Fibroblast of gingiva (primary cell): ENCODE measurements at regions not wholly inside any gene's neighbourhood (a gene's known extent, or its start where the extent isn't known, plus 50 kb on each side); places are given as distances from the start of the nearest gene placed in this dataset.
"Not testable (repeated sequence)": the region's sequence is repeated elsewhere in the genome, so short reads cannot be mapped to it uniquely, and the experiment has no call there.

Experiments used
- DNase-seq: peaks from one replicate; pipeline ENCODE4 v3.0.0-alpha.2; 2011; ENCODE audit warnings: low read depth

DNA sequence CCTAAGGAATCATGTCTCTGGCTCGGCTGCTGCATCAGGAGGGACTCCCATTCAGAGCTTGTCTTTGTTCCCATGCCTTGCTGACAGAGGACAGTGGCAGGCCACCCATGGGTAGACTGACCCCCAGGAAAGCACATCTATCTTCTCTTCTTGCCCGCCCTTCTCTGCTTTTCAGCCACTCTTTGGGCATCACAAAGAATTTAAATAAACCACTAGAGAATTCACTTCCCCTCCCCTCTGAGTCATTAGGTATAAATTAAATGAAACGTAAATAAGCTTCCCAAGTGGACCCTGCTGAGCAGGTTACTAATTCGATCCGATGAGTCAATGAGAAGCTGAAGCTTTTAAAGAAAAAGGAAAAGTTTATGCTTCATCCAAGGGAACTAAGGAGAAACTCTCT is 97.0 kb downstream of the DRD1 start:
- no peak for DNase-seq

DNA sequence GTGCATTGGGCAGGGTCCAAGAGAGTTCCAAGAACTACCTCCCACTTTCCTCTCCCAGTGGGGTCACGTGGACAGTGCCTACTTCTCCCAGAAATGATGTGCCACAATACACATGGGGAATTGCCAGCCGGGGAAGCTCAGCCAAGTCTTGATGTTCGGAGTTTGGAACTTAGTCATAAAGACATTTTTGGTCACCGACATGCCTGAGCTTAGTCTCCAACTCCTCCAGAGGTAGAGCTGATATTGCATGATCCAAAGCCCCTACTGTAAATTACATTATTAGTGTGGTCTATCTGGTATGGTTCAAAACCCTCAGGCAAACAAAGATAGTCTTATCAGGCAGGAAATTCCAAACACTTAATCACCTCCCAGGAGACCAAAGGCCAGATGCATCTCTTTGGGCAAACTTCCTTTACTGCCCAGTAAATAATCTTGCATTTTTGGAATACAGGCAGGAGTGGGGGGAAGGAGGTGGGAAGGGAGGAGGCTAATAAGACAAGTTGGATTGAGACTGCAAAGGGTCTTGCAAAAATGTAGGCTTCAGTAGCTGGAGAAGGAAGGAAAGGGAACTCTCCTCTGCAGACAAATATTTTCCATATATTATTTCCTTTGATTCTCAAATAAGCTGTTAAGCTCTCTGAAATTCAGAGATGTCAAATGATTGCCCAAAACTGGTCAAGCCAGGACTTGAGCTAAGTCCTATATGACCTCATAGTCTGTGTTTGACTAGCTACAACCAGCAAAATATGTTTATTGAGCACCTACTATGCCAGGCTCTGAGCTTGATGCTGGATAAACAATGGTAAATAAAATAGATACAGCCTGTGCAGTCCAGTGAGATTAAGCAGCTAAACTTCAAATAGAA is 99.4 kb downstream of the DRD1 start:
- DNase-seq, result no peak

DNA sequence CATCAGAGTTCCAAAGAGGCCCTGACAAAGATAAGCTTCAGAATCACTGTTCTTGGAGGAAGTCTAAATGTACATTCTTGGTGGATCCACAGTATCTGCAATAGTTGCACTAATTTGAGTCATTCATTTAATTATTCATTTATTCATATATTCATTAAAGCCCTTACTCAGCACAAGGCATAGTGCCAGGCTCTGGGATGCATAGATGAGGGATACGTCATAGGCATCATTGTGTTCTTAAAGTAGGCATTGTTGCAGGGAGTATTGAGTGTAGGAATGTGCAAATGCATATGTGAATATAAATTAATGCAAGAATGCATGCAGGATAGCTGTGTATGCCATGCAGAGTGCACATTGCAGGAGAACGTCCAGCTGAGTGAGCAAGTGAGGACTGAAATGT is 100.7 kb downstream of the DRD1 start:
- no peak for DNase-seq

DNA sequence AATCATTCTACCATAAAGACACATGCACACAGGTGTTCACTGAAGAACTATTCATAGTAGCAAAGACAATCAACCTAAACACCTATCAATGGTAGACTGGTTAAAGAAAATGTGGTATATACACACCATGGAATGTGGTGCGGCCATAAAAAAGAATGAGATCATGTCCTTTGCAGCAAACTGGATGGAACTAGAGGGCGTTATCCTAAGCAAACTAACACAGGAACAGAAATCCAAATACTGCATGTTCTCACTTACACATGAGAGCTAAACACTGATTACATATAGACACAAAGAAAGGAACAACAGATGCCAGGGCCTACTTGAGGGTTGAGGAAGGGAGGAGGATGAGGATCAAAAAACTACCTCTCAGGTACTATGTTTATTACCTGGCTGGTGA is 103.8 kb downstream of the DRD1 start:
- DNase-seq, result no peak

DNA sequence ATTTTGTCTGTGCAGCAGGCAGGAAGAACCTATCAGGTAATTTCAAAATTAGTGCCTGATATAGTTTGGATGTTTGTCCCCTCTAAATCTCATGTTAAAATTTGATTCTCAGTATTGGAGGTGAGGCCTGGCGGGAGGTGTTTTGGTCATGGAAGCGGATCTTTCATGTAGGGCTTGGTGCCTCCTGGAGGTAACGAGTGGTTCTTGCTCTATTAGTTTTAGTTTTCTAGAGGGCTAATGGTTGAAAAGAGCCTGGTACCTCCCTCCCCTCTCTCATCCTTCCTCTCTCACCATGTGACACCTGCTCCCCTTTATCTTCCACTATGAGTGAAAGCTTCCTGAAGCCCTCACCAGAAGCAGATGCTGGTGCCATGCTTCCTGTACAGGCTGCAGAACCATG is 106.3 kb downstream of the DRD1 start:
- DNase-seq, result no peak

DNA sequence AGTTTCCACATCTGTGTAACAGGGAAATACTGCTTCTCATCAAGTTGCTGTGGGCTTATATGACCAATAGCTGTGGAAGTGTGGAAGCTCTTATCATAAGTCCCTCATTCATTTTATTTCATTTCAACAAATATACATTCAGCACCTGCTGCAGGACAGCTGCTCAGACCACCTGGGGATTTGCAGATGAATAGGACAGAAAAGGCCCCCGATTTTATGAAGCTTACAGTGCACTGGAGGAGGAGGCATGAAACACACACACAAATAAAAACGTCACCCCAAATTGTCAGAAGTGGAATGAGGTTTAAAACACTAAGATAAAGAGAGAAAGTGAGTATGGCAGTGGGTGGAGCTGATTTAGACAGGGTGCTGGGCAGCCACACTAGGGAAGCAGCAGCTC is 107.2 kb downstream of the DRD1 start:
- DNase-seq, result no peak

DNA sequence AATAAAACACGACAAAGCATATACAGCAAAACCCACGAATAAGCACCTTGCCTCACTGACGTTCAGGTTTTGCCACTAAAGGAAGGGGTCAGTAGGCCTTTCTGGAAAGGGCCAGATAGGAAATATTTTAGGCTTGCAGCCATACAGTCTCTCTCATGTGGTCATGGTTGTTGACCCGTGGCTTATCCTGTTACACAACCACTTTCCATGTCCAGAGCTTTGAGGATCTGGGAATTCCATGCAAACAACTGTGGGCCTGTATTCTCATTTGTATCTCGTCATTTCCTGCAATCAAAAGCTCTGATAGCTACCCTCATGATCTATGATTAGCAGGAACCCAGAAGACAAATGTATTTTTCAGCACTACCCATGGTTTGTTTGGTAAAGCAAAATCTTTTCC is 108.3 kb downstream of the DRD1 start:
- no peak for DNase-seq

DNA sequence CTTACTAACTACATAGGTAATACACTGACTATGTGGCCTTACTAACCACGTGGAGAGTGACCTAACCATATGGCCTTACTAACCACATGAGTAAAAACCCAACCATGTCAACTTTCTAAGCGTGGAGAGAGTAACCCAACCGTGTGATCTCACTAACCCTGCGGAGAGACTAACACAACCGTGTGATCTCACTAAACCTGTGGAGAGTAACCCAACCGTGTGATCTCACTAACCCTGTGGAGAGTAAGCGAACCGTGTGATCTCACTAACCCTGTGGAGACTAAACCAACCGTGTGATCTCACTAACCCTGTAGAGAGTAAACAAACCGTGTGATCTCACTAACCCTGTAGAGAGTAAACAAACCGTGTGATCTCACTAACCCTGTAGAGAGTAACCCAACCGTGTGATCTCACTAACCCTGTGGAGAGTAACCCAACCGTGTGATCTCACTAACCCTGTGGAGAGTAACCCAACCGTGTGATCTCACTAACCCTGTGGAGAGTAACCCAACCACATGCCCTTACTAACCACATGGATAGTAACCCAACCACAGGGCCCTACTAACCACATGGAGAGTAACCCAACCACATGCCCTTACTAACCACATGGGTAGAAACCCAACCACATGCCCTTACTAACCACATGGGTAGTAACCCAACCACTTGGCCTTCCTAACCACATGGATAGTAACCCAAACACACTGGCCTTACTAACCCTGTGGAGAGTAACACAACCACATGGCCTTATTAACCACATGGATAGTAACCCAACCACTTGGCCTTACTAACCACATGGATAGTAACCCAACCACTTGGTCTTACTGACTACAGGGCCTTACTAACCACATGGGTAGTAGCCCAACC is 112.6 kb downstream of the DRD1 start:
- DNase-seq, result not testable (repeated sequence)

DNA sequence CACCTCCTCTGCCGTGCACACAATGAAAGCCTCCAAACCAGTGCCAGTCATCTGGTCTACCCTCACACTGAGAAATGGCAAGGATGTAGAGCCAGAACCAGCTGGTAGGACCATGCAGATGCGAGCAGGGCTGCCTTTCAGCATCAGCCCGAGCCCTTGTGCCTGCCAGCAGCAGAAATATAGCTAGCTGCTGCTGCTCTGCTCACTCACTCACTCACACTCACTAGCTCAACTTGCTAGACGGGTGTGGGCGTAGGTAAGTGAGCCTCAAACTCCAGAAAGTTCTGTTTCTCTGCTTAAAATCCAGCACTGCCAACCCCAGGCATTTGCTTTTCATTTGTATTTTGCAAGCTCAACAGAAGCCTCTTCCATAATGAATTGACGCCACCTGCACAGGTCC is 114.0 kb downstream of the DRD1 start:
- DNase-seq, result no peak

DNA sequence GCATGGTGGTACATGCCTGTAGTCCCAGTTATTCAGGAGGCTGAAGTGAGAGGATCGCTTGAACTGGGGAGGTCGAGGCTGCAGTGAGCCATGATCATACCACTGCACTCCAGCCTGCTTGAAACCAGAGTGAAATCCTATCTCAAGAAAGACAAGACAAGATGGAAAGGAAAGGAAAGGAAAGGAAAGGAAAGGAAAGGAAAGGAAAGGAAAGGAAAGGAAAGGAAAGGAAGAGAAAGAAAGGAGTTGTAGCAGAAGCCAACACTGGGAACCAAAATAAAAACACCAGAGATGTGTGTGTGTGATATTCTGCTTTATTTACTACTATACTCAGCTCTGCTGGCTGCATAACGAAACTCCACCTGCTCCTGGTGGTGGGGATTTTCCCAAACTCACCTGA is 115.3 kb downstream of the DRD1 start:
- DNase-seq, result no peak

DNA sequence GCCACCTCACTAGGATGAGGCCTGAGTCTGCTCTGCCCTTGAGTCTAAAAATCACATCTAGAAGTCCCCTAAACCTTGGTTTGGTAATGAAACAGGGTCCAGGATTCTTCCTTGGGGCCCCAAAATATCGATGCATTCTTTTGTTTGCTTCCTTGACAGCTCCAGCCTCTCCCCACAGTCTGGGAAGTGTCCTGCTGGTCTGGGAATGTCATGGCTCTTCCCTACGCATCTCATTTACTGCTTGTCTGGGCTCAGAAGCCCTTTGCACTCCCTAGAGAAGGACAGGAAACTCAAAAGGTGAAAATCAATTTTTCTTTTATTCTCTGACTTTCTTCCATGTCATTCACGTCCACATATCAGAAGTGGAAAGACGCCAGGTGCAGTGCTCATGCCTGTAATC is 115.8 kb downstream of the DRD1 start:
- DNase-seq, result no peak

DNA sequence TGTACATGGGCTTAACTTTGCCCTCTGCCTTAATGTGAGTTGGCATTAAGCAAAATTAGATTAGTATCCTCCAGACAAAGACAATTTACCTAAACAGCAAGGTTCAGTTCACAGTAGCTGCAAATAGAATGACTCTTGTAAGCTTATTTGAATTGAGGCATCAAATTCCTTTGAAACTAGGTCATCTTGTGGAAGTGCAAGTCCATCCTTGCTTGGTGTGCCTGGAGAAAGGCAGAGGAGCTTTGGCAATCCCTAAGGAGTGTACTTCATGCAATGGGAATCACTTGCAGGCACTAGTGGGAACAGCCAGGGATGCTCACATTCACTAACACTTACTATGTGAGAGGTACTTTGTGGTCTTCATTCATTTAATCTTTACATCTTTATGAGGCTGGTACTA is 118.3 kb downstream of the DRD1 start:
- no peak for DNase-seq

DNA sequence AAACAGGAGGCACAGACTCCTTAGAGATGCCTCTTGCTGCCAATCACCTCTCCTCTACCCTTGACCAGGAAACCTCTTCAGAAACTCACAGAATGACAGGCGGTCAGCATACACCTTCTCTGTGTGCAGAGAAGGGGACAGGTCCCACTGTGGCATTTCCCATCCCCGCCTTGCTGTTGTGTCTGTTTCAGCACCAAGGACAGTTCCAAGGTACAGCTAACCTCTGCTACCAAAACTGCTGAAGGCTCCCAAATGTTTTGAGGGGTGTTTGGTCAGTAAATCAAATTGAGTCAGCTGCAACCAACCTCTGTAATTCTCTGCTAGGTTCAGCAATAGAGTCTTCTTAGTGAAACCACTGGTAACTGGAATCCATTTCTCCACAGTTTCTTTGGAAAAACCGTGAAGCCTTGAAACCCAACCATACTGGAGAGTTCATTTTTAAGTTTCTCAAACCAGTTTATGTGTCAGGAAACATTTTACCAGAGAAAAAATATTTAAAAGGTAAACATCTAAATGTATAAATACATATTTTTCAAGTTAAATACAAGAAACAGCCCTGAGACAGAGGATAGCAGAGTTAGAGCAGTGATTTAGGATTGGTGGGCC is 122.0 kb downstream of the DRD1 start:
- DNase-seq, result no peak

DNA sequence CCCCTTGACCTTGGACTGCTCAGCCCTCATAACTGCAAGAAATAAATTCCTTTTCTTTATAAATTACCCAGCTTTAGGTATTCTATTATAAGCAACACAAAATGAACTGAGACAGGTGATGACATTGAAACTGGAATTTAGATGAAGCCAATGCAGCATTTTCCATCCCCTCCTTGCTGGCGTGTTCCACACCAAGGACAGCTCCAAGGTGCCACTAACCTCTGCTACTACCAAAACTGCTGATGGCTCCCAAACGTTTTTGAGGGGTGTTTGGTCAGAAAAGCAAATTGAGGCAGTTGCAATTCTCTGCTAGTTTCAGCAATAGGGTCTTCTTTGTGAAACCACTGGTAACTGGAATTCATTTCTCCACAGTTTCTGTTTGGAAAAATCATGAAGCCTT is 124.8 kb downstream of the DRD1 start:
- DNase-seq, result no peak

DNA sequence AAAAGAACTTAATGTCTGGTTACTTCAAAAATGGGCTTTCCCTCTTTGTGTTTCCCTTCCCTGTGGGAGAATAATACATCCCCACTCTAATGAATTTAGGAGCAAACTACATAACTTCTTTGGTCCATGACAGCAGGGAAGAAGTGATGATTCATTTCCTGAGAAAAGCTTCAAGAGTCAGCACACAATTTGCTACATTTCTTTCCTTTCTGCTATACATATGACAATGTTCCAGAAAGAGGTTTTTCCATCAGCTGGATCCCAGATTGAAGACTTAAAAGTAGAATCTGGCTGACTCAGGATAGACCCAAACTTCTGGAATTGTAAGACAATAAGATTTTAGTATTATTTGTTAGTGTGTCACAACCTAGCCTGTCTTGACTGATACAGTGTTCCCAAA is 126.1 kb downstream of the DRD1 start:
- DNase-seq, result no peak

DNA sequence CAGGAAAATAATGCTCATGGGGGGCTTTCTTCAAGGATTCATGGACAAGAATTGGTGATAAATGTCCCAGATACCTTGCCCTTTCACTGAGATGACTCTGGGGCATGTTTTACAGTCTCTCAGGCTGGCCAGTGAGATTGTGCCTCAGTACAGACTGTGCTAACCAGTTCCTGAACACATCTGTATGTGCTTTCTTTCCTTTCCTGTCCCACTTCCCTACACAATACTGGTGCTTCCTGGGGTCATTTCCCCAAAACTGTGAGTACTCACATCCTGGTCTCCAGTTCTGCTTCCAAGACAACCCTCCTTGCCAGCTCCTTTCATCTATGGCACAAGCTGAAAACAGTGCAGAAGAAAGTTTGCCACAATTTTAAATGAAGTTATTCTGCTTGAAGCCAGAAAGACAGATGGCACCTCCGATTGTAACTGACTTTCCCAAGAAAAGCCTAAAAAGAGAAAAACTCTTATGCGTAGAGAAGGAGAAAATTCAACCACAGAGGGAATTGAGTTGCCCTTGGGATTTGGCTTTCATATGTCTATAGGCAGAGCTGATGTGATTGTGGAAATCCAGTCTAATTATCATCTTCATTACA is 134.7 kb downstream of the DRD1 start:
- DNase-seq, result no peak

DNA sequence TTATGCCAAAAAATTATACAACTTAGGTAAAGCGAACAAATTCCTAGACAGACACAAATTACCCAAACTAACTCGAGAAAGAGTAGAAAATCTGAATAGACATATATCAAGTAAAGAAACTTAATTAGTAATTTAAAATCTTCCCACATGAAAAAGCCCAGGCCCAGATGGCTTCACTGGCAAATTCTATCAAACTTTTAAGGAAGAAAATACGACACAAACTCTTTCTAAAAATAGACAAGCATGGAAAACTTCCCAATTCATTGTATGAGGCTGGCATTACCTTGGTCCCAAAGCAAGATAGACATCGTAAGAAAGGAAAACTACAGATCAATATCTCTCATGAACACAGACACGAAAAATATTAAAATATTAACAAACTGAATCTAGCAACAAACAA is 135.3 kb downstream of the DRD1 start:
- no peak for DNase-seq

DNA sequence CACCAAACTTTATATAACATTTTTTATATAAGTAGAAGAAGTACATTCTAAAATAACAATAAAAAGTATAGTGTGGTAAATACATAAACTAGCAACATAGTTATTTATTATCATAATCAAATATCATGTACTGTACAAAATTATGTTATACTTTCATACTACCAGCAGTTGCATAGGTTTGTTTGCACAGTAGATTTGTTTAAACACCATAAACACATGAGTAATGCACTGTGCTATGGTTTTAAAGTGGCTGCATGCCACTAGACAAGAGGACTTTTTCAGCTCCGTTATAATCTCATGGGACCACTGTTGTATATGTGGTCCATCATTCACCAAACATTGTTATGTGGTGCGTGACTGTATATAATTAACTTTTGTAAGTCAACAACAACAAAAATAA is 137.6 kb downstream of the DRD1 start:
- no peak for DNase-seq

DNA sequence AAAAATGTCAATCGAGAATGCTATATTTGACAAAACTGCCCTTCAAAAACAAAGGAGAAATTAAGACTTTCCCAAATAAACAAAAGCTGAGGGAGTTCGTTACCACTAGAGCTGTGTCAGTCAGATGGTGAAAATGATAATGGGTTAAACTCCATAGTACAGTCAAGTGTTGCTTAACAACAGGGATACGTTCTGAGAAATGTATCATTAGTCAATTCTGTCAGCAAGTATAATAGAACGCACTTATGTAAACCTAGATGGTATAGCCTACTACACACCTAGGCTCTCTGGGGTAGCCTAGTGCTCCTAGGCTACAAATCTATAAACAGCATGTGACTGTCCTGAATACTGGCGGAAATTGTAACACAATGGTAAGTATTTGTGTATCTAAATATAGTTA is 138.7 kb downstream of the DRD1 start:
- no peak for DNase-seq

DNA sequence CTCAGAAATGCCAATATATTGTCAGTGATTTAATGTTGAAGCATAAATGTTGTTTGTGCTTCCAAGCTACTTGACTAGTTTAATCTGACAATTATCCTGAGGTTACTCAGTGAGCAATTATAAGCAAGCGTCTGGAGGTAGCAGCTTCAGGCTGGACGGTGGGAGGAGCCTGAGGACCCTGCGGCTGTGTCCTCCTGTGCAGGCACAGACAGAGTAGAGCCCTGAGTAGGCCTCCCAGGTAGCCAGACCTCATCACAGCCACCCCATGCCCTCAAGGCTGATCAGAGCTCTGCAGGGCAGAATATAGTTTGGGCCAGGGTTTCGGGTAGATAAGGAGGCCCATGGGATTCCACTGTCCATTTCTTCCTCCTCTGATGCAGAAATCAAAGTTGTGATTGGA is 153.6 kb downstream of the DRD1 start:
- no peak for DNase-seq

DNA sequence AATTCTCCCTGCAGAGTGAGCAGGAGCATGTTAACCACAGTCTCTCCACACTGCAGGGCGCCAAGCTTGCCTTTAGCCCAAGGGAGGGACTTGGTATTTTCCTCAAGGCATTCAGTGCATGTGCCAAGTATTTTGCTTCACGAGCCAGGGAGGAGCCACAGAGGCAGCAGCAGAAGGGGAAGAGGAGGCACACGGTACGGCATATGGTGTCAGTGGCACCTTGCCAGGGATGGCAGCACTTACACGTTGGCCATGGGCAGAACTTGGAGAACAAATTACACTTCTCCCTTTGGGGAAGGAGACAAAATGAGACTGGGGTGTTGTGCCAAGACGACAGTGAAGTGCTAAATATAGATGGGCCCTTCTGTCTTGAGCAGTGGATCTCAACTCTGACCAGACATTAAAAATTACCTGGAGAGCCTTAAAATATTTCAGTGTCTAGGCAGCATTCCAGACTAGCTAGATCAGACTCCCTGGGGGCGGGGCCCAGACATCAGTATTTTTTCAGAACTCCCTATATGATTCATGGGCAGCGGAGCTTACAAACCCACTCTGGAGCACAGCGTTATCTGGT is 155.8 kb downstream of the DRD1 start:
- DNase-seq, result no peak

DNA sequence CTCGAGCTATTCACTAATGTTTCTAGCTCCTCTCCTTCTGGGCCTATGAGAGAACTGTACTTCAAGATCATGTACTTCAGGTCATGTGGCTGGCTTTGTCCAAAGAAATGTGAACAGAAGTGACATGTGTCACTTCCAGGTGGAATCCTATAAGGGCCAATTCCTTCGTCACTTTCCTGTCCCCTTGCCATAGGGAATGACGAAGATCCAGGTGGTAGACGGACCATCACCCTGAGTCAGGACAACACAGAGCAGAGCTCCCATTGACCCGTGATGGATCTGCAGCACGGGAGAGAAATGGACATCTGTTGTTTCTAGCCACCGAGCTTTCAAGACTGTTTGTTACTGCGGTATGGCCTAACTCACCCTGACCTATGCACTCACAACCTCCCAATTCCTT is 157.0 kb downstream of the DRD1 start:
- no peak for DNase-seq
